ENCODE measurements at regions not wholly inside any gene's neighbourhood (a gene's known extent, or its start where the extent isn't known, plus 50 kb on each side); places are given as distances from the start of the nearest gene placed in this dataset.

DNA sequence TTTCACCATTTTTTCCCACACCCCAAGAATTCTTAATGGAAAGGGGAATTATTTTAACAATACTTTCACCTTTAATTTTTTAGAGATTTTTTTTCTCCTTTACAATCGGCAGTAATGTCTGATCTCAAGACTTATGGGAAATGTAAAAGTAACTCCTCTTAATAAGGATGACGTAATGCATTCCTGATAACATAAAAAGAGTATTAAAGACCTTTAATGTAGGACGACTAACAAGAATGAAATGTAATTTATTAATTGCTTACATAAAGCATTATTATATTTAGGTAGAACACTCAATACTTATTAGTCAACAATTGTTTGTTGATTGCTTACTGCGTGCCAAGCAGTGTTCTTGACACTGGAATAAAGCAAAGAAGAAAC lies 416.8 kb upstream of the NAALADL2 start:
- no CpG with 5 or more reads among the region's 4 CpGs for WGBS (ENCODE audit: insufficient coverage, insufficient read length)
- H3K27ac ChIP-seq (ENCODE audit: low read length) = no peak overlapping the region
- no peak overlapping the region for H3K4me3 ChIP-seq (ENCODE audit: low read length)
- H3K9me3 ChIP-seq (ENCODE audit: control insufficient read depth, insufficient read depth, low read length) = no peaks in the 10 kb centered on the region
- no peak for DNase-seq (ENCODE audit: low read depth, low spot score)
- no peaks in the 10 kb centered on the region; the same call in 1 of the 2 replicates for H3K4me1 ChIP-seq (ENCODE audit: control insufficient read depth, insufficient read depth, low read length)
- no peaks in the 10 kb centered on the region for H3K36me3 ChIP-seq (ENCODE audit: control insufficient read depth, insufficient read depth, low read length)
- H3K27me3 ChIP-seq (ENCODE audit: control insufficient read depth, insufficient read depth, low read length) = no peaks in the 10 kb centered on the region

DNA sequence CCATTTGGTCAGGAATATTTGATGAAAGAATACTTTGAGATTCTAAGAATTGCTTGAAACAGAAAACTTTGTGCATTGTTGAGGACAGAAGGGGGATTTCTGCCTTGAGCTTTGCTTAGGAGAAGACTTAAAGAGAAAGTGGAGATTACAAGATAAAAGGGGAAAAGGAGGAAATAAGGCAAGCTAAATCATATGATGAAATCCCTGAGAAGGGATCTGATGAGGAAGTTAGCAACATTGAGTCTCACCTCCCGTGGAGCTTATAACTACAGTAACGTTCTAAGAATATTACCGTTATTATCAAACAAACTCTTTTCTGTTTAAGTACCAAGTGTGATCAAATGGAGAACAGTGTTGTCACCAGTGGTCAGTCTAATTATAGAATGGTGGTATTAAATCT lies 414.7 kb upstream of the NAALADL2 start:
- H3K4me3 ChIP-seq (ENCODE audit: low read length) = no peak overlapping the region
- H3K27ac ChIP-seq (ENCODE audit: low read length) = no peak overlapping the region
- WGBS (ENCODE audit: insufficient coverage, insufficient read length) = no CpG with 5 or more reads among the region's 3 CpGs
- H3K4me1 ChIP-seq (ENCODE audit: control insufficient read depth, insufficient read depth, low read length) = no peaks in the 10 kb centered on the region; the same call in 1 of the 2 replicates
- H3K36me3 ChIP-seq (ENCODE audit: control insufficient read depth, insufficient read depth, low read length) = no peaks in the 10 kb centered on the region
- H3K9me3 ChIP-seq (ENCODE audit: control insufficient read depth, insufficient read depth, low read length) = no peaks in the 10 kb centered on the region
- no peaks in the 10 kb centered on the region for H3K27me3 ChIP-seq (ENCODE audit: control insufficient read depth, insufficient read depth, low read length)
- no peak for DNase-seq (ENCODE audit: low read depth, low spot score)

DNA sequence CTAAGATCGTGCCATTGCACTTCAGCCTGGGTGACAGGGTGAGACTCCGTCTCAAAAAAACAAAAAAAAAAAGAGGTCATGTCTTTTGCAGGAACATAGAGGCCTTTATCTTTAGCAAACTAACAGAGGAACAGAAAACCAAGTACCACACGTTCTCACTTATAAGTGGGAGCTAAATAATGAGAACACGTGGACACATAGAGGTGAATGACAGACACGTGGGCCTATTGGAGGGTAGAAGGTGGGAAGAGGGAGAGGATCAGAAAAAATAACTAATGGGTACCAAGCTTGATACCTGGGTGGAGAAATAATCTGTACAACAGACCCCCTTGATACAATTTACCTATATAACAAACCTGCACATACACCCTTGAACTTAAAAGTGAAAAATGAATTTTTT lies 401.4 kb upstream of the NAALADL2 start:
- DNase-seq (ENCODE audit: low read depth, low spot score) = no peak
- Histone ChIP-seq H3K9me3 (ENCODE audit: control insufficient read depth, insufficient read depth, low read length) (no peaks in the 10 kb centered on the region; the same call in 1 of the 2 replicates), H3K36me3 (ENCODE audit: control insufficient read depth, insufficient read depth, low read length) (no peaks in the 10 kb centered on the region), H3K27ac (ENCODE audit: low read length) (no peak overlapping the region), H3K4me1 (ENCODE audit: control insufficient read depth, insufficient read depth, low read length) (no peaks in the 10 kb centered on the region), H3K4me3 (ENCODE audit: low read length) (no peak overlapping the region), H3K27me3 (ENCODE audit: control insufficient read depth, insufficient read depth, low read length) (no peaks in the 10 kb centered on the region)
- no CpG with 5 or more reads among the region's 5 CpGs for WGBS (ENCODE audit: insufficient coverage, insufficient read length)

DNA sequence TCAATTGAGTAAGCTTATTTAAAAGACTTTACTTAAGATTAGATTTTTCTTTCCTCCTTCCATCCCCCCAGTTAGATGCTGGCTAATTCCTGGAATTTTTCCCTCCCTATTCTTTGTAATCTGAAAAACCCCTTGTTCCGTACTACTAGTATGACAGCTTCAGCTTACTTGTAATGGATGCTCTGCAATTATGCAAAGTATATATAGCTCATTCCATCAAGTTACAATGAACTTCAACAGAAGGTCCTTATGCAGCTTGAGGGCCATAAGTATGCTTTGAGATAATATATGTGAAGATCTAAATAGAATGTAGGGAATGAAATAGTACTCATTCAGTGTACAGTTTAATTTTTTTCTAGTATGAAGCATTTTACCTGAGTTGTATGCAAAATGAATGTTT lies 398.3 kb upstream of the NAALADL2 start:
- no peak for DNase-seq (ENCODE audit: low read depth, low spot score)
- no CpG with 5 or more reads among the region's 1 CpG for WGBS (ENCODE audit: insufficient coverage, insufficient read length)
- Histone ChIP-seq H3K27me3 (ENCODE audit: control insufficient read depth, insufficient read depth, low read length) (no peaks in the 10 kb centered on the region), H3K27ac (ENCODE audit: low read length) (no peak overlapping the region), H3K4me1 (ENCODE audit: control insufficient read depth, insufficient read depth, low read length) (no peaks in the 10 kb centered on the region; the same call in 1 of the 2 replicates), H3K36me3 (ENCODE audit: control insufficient read depth, insufficient read depth, low read length) (no peaks in the 10 kb centered on the region), H3K4me3 (ENCODE audit: low read length) (no peak overlapping the region), H3K9me3 (ENCODE audit: control insufficient read depth, insufficient read depth, low read length) (no peaks in the 10 kb centered on the region)

DNA sequence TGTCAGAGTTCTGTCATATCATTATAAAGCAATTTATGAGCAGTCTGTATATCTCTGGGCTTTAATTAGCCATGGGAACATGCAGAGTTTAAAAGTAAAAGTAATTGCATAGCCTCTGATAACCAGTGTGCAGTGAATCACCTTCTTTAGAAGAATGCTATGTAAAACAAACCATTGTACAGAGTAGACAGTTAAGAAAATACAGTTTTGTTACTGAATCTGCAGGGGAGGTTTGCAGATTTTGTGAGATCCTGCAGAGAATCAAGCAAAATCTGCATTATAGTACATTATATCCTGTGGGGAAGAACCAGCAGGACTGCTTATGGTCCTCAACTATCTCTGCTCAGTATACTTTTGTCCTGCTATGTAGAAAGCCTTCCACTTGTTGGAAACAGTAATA lies 396.2 kb upstream of the NAALADL2 start:
- Histone ChIP-seq H3K27ac (ENCODE audit: low read length) (no peak overlapping the region), H3K4me3 (ENCODE audit: low read length) (no peak overlapping the region), H3K27me3 (ENCODE audit: control insufficient read depth, insufficient read depth, low read length) (no peaks in the 10 kb centered on the region), H3K4me1 (ENCODE audit: control insufficient read depth, insufficient read depth, low read length) (no peaks in the 10 kb centered on the region; the same call in 1 of the 2 replicates), H3K36me3 (ENCODE audit: control insufficient read depth, insufficient read depth, low read length) (no peaks in the 10 kb centered on the region), H3K9me3 (ENCODE audit: control insufficient read depth, insufficient read depth, low read length) (no peaks in the 10 kb centered on the region)
- DNase-seq (ENCODE audit: low read depth, low spot score) = no peak

DNA sequence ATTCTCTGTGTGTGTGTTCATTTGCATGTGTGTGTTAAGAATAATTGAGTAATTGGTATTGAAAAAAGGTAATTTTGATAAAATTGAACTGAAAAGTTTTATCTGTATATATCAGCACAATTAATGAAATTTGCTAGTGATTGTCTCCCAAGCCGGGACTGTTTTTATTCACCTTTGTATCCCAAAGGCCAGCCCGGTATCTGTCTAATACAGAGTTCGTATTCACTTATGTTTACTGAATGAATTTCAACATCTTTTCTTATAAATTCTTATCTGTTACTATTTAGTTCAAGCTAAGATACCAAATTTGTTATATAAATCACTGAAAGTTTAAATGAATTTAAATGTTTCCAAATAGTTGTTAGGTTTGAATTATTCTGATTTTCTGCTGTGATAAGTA lies 394.0 kb upstream of the NAALADL2 start:
- WGBS (ENCODE audit: insufficient coverage, insufficient read length) = no CpG with 5 or more reads among the region's 3 CpGs
- no peak overlapping the region for H3K4me3 ChIP-seq (ENCODE audit: low read length)
- H3K4me1 ChIP-seq (ENCODE audit: control insufficient read depth, insufficient read depth, low read length) = no peaks in the 10 kb centered on the region; the same call in 1 of the 2 replicates
- no peaks in the 10 kb centered on the region for H3K27me3 ChIP-seq (ENCODE audit: control insufficient read depth, insufficient read depth, low read length)
- DNase-seq (ENCODE audit: low read depth, low spot score) = no peak
- no peak overlapping the region for H3K27ac ChIP-seq (ENCODE audit: low read length)
- H3K36me3 ChIP-seq (ENCODE audit: control insufficient read depth, insufficient read depth, low read length) = no peaks in the 10 kb centered on the region
- no peaks in the 10 kb centered on the region for H3K9me3 ChIP-seq (ENCODE audit: control insufficient read depth, insufficient read depth, low read length)

DNA sequence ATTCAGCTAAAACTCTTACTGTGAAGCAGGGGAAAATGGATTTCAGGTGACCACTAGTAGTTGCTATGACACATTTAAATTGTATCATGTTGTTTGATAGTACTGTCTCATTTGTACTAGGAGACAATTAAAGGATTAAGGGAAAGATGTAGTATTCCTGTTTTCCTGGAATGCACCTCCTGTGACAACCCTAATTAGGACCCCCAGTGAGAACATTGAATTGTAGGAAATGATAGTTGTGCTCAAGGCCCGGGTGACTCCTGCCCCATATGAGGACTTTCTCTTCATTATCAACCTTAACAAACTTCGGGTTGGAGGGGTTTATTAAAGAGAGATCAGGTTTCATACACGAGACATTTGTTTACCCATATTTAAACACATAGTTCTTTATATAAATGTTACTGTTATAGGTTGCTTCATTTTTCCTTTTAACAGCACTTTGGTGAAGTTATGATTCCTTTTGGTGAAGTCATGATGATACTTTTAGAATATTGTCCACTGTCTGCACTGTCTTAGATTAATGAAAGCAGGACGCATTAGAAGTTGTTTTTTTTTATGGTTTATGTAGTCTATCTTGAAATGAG lies 392.6 kb upstream of the NAALADL2 start:
- Histone ChIP-seq H3K27ac (ENCODE audit: low read length) (no peak overlapping the region), H3K4me1 (ENCODE audit: control insufficient read depth, insufficient read depth, low read length) (no peaks in the 10 kb centered on the region; the same call in 1 of the 2 replicates)
- no peak for DNase-seq (ENCODE audit: low read depth, low spot score)

DNA sequence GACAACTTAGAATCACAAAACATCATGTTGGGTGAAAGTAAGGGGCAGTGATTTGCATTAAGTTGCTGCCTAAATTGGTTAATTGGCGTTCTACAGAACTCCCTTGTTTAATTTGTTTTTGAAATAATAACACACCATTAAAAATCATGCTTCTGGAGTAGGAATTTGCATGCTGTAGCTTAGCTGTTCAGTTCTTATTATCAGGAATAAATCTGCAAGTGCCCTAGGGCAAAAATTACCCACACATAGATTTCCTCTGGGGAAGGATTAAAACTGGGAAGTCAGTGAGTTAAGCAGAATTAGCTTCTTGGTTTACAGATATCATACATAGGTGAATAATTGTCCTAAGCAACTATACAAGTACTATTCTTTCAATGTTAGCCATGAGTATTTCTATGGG lies 381.6 kb upstream of the NAALADL2 start:
- H3K4me3 ChIP-seq (ENCODE audit: low read length) = no peak overlapping the region
- WGBS (ENCODE audit: insufficient coverage, insufficient read length) = no CpG with 5 or more reads among the region's 1 CpG

More for the DNA sequence above, 392.6 kb upstream of the NAALADL2 start:
- Histone ChIP-seq H3K36me3 (ENCODE audit: control insufficient read depth, insufficient read depth, low read length) (no peaks in the 10 kb centered on the region), H3K27me3 (ENCODE audit: control insufficient read depth, insufficient read depth, low read length) (no peaks in the 10 kb centered on the region), H3K4me3 (ENCODE audit: low read length) (no peak overlapping the region), H3K9me3 (ENCODE audit: control insufficient read depth, insufficient read depth, low read length) (no peaks in the 10 kb centered on the region)
- WGBS (ENCODE audit: insufficient coverage, insufficient read length) = no CpG with 5 or more reads among the region's 4 CpGs

DNA sequence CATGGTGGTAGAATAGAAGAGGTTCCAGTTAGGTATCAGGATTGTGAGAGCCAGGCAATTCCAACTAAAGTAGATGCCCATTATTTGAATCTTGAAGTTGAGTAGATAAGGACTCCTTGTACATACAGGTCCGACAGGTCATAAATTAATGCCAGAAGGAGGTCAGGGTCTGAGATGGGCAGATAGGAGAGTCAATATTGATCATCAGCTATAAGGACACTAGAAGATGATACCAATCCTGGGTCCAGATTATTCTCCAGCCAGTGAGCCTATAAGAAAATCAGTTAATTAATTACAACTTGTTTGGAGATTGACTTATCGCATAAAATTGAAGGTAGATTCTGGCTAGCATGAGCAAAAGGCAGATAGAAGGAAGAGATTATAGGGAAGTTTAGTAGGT lies 378.4 kb upstream of the NAALADL2 start:
- no peak overlapping the region for H3K4me3 ChIP-seq (ENCODE audit: low read length)
- H3K27ac ChIP-seq (ENCODE audit: low read length) = no peak overlapping the region
- no peaks in the 10 kb centered on the region for H3K27me3 ChIP-seq (ENCODE audit: control insufficient read depth, insufficient read depth, low read length)
- H3K9me3 ChIP-seq (ENCODE audit: control insufficient read depth, insufficient read depth, low read length) = no peaks in the 10 kb centered on the region
- H3K36me3 ChIP-seq (ENCODE audit: control insufficient read depth, insufficient read depth, low read length) = no peaks in the 10 kb centered on the region
- WGBS (ENCODE audit: insufficient coverage, insufficient read length) = no CpG with 5 or more reads among the region's 2 CpGs
- H3K4me1 ChIP-seq (ENCODE audit: control insufficient read depth, insufficient read depth, low read length) = no peaks in the 10 kb centered on the region
- DNase-seq (ENCODE audit: low read depth, low spot score) = no peak

More for the DNA sequence above, 381.6 kb upstream of the NAALADL2 start:
- Histone ChIP-seq H3K36me3 (ENCODE audit: control insufficient read depth, insufficient read depth, low read length) (no peaks in the 10 kb centered on the region), H3K27me3 (ENCODE audit: control insufficient read depth, insufficient read depth, low read length) (no peaks in the 10 kb centered on the region), H3K9me3 (ENCODE audit: control insufficient read depth, insufficient read depth, low read length) (no peaks in the 10 kb centered on the region), H3K4me1 (ENCODE audit: control insufficient read depth, insufficient read depth, low read length) (no peaks in the 10 kb centered on the region), H3K27ac (ENCODE audit: low read length) (no peak overlapping the region)
- DNase-seq (ENCODE audit: low read depth, low spot score) = no peak

DNA sequence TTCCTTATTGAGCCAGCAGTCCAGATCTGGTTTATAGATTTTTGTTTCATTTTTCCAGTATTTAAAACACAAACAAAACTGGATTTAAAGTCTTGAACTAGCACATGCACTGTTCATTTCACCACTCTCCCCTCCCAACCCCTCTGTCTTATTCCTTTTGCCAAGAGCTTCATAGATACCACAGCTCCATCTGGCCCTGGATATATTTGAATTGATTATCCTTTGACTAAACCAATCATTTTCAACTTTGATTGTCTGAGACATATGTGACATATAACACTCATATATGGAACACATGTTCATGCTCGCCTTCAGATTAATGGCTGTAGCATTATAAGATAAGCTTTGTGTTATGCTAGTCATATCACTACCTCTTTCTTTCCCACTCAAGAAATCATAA lies 376.6 kb upstream of the NAALADL2 start:
- no peak overlapping the region for H3K27ac ChIP-seq (ENCODE audit: low read length)
- DNase-seq (ENCODE audit: low read depth, low spot score) = no peak
- H3K9me3 ChIP-seq (ENCODE audit: control insufficient read depth, insufficient read depth, low read length) = no peaks in the 10 kb centered on the region
- H3K27me3 ChIP-seq (ENCODE audit: control insufficient read depth, insufficient read depth, low read length) = no peaks in the 10 kb centered on the region
- H3K4me3 ChIP-seq (ENCODE audit: low read length) = no peak overlapping the region
- H3K36me3 ChIP-seq (ENCODE audit: control insufficient read depth, insufficient read depth, low read length) = no peaks in the 10 kb centered on the region
- H3K4me1 ChIP-seq (ENCODE audit: control insufficient read depth, insufficient read depth, low read length) = no peaks in the 10 kb centered on the region
- no CpG with 5 or more reads among the region's 1 CpG for WGBS (ENCODE audit: insufficient coverage, insufficient read length)

DNA sequence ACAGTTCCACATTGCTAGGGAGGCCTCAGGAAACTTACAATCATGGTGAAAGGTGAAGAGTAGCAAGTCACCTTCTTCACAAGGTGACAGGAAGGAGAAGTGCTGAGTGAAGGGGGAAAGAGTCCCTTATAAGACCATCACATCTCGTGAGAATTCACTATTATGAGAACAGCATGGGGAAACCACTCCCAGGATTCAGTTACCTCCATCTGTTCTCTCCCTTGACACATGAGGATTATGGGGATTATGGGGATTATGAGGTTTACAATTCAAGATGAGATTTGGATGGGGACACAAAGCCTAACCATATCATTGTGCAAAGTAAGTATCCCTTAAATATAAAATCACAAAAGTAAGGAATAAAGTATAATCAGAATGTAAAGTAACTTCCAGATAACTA lies 375.9 kb upstream of the NAALADL2 start:
- no peaks in the 10 kb centered on the region for H3K36me3 ChIP-seq (ENCODE audit: control insufficient read depth, insufficient read depth, low read length)
- no peak overlapping the region for H3K4me3 ChIP-seq (ENCODE audit: low read length)
- H3K27ac ChIP-seq (ENCODE audit: low read length) = no peak overlapping the region
- no peaks in the 10 kb centered on the region for H3K4me1 ChIP-seq (ENCODE audit: control insufficient read depth, insufficient read depth, low read length)
- H3K9me3 ChIP-seq (ENCODE audit: control insufficient read depth, insufficient read depth, low read length) = no peaks in the 10 kb centered on the region
- no peaks in the 10 kb centered on the region for H3K27me3 ChIP-seq (ENCODE audit: control insufficient read depth, insufficient read depth, low read length)
- no CpG with 5 or more reads among the region's 1 CpG for WGBS (ENCODE audit: insufficient coverage, insufficient read length)
- no peak for DNase-seq (ENCODE audit: low read depth, low spot score)
